Sigmoid colon (tissue), 4 donors: ENCODE measurements at regions not wholly inside any gene's neighbourhood (a gene's known extent, or its start where the extent isn't known, plus 50 kb on each side); places are given as distances from the start of the nearest gene placed in this dataset.

Experiments
- EP300 ChIP-seq, 4 donors: sonication (generic); formaldehyde crosslinking; IDR thresholded peaks; one replicate each; pipeline ENCODE4 v1.6.1; 2017; ENCODE audit warnings: antibody characterized with exemption in 4 of 4
- POLR2A ChIP-seq, 2 donors: fragments of 450-650 bp; IDR thresholded peaks; one replicate each; pipeline ENCODE4 v1.6.1; 2016; ENCODE audit warnings: antibody characterized with exemption in 2 of 2, mild to moderate bottlenecking in 2 of 2, moderate library complexity in 2 of 2
- POLR2AphosphoS5 ChIP-seq, 4 donors: sonication (generic); formaldehyde crosslinking; IDR thresholded peaks; one replicate each; pipeline ENCODE4 v1.6.1; 2017; ENCODE audit warnings: antibody characterized with exemption in 4 of 4
- TF ChIP-seq, protein P1 (sequence below), 4 experiments: fragments of 450-650 bp in 3 of 4; fragments of 200-600 bp in 1 of 4; IDR thresholded peaks; one replicate each; pipeline ENCODE4 v1.5.1; 2016 to 2019; ENCODE audit warnings: antibody characterized with exemption in 4 of 4, mild to moderate bottlenecking in 3 of 4, moderate library complexity in 2 of 4

- no peak for TF ChIP-seq POLR2A (IDR thresholded peaks at IDR 0.05)
- TF ChIP-seq, protein P1, sequence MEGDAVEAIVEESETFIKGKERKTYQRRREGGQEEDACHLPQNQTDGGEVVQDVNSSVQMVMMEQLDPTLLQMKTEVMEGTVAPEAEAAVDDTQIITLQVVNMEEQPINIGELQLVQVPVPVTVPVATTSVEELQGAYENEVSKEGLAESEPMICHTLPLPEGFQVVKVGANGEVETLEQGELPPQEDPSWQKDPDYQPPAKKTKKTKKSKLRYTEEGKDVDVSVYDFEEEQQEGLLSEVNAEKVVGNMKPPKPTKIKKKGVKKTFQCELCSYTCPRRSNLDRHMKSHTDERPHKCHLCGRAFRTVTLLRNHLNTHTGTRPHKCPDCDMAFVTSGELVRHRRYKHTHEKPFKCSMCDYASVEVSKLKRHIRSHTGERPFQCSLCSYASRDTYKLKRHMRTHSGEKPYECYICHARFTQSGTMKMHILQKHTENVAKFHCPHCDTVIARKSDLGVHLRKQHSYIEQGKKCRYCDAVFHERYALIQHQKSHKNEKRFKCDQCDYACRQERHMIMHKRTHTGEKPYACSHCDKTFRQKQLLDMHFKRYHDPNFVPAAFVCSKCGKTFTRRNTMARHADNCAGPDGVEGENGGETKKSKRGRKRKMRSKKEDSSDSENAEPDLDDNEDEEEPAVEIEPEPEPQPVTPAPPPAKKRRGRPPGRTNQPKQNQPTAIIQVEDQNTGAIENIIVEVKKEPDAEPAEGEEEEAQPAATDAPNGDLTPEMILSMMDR (IDR thresholded peaks at IDR 0.05), result no peak
- TF ChIP-seq POLR2AphosphoS5 (IDR thresholded peaks at IDR 0.05), result no peak
- TF ChIP-seq EP300 (IDR thresholded peaks at IDR 0.05), result no peak
Observed at GRCh38 chr13:85381082-85381481, 418.1 kb downstream of the SLITRK6 start.
